CD4-positive, alpha-beta memory T cell (primary cell): ENCODE measurements at regions not wholly inside any gene's neighbourhood (a gene's known extent, or its start where the extent isn't known, plus 50 kb on each side); places are given as distances from the start of the nearest gene placed in this dataset.
"Not testable (repeated sequence)": the region's sequence is repeated elsewhere in the genome, so short reads cannot be mapped to it uniquely, and the experiment has no call there.

Source experiments
- CTCF ChIA-PET: fragments of 350-600 bp; sonication (Branson Sonifier 250); formaldehyde crosslinking; loops from one replicate; lab custom pipeline; 2021; ENCODE audit warnings: inconsistent platforms; ENCODE audit not compliant: partially characterized antibody; lab: Charles Lee
- POLR2A ChIA-PET: fragments of 350-600 bp; sonication (Branson Sonifier 250); formaldehyde crosslinking; loops from one replicate; lab custom pipeline; 2021; ENCODE audit not compliant: partially characterized antibody; lab: Charles Lee
- DNase-seq, 5 donors: peaks; one replicate each; pipeline versions ENCODE4 v3.0.0 to v3.0.0-alpha.2; 2020 to 2022; ENCODE audit warnings: mixed read lengths in 1 of 5
- H3K27ac ChIP-seq: one replicate; pipeline ENCODE4 v1.7.0; 2013; ENCODE audit warnings: low read depth, low read length
- H3K27me3 ChIP-seq: 2 replicates; pipeline ENCODE4 v1.7.0; 2013; ENCODE audit warnings: mild to moderate bottlenecking, low read length, moderate library complexity; ENCODE audit not compliant: insufficient read depth
- H3K36me3 ChIP-seq: 2 replicates; pipeline ENCODE4 v1.7.0; 2013; ENCODE audit warnings: mild to moderate bottlenecking, low read length, moderate library complexity; ENCODE audit not compliant: insufficient read depth
- H3K4me1 ChIP-seq: 2 replicates; pipeline ENCODE4 v1.7.0; 2013; ENCODE audit warnings: mild to moderate bottlenecking, low read length, moderate library complexity; ENCODE audit not compliant: insufficient read depth
- H3K4me3 ChIP-seq, 2 donors: one replicate each; pipeline ENCODE4 v1.7.0; 2013; ENCODE audit warnings: low read length in 2 of 2, mild to moderate bottlenecking in 1 of 2
- H3K9me3 ChIP-seq, 2 donors: one replicate each; pipeline ENCODE4 v1.7.0; 2013; ENCODE audit warnings: low read length in 2 of 2, control low read depth in 1 of 2; ENCODE audit not compliant: control insufficient read depth in 1 of 2
- H3K27ac Mint-ChIP-seq, 7 donors: one replicate each; pipeline ENCODE4 v1.8.0; 2020 to 2021; ENCODE audit warnings: mixed read lengths in 7 of 7, mild to moderate bottlenecking in 6 of 7, inconsistent platforms in 3 of 7, moderate library complexity in 3 of 7
- H3K27me3 Mint-ChIP-seq, 2 donors: one replicate each; pipeline ENCODE4 v1.8.0; 2020 to 2021; ENCODE audit warnings: mixed read lengths in 2 of 2
- H3K36me3 Mint-ChIP-seq, 2 donors: one replicate each; pipeline ENCODE4 v1.8.0; 2020 to 2021; ENCODE audit warnings: mixed read lengths in 2 of 2, inconsistent platforms in 1 of 2, mild to moderate bottlenecking in 1 of 2
- H3K4me1 Mint-ChIP-seq, 4 donors: one replicate each; pipeline ENCODE4 v1.8.0; 2020 to 2021; ENCODE audit warnings: mixed read lengths in 4 of 4, mild to moderate bottlenecking in 1 of 4
- H3K4me3 Mint-ChIP-seq, 8 donors: one replicate each; pipeline ENCODE4 v1.8.0; 2020 to 2021; ENCODE audit warnings: mixed read lengths in 8 of 8, mild to moderate bottlenecking in 7 of 8, moderate library complexity in 6 of 8, inconsistent platforms in 3 of 8
- H3K9me3 Mint-ChIP-seq, 8 donors: one replicate each; pipeline ENCODE4 v1.8.0; 2020 to 2021; ENCODE audit warnings: mixed read lengths in 8 of 8, mild to moderate bottlenecking in 5 of 8, inconsistent platforms in 3 of 8, moderate library complexity in 1 of 8
- intact Hi-C: fragments of 100-400 bp; cut with micrococcal nuclease; formaldehyde crosslinking; loops from one replicate; pipeline ENCODE4 v1.15.1; 2023

DNA sequence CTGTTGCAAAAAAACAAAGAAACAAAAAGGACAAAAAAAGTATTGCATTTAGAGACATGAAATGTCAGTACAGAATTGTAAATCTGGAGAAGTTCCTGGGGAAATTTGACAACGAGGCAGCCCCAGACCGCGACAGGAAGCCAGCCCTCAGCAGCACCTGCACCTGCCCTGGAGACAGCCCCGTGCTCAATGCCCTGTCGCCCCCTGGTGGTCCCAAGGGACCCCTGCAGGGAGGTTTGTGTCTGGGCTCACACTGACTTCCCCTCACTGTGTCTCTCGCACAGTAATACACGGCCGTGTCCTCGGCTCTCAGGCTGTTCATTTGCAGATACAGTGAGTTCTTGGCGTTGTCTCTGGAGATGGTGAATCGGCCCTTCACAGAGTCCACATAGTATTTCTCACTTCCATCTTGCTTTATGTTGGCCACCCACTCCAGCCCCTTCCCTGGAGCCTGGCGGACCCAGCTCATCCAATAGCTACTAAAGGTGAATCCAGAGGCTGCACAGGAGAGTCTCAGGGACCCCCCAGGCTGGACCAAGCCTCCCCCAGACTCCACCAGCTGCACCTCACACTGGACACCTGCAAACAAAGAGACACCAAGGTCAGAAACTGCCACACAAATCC lies 535.6 kb downstream of the TMEM121 start:
- H3K9me3 ChIP-seq, H3K36me3 ChIP-seq, H3K9me3 Mint-ChIP-seq, H3K36me3 Mint-ChIP-seq, H3K27ac ChIP-seq, POLR2A ChIA-PET, H3K27me3 ChIP-seq, H3K4me3 ChIP-seq: not testable (repeated sequence)
- Mint-ChIP-seq H3K27ac (peak overlapping the region in 6 of 7 donors; percentile 17 to 76 (median 60)), H3K27me3 (peaks cover 7 to 16% of the 10 kb centered on the region in 2 donors), H3K4me3 (peak overlapping the region in 6 of 8 donors; percentile 7 to 52 (median 46)), H3K4me1 (peaks cover 6 to 20% (median 15%) of the 10 kb centered on the region in 4 donors)
- CTCF ChIA-PET: interaction anchor here (1.0 to 2.4 kb wide), 9 partner anchors 8 to 37 kb away, joined by 3 to 4 read pairs (median 3); no protein-coding TSS in a partner anchor
- peaks cover 11% of the 10 kb centered on the region for H3K4me1 ChIP-seq
- peak; percentile 78 to 89 (median 86) for DNase-seq
- intact Hi-C loops: loop anchor here (2.0 kb wide), 2 partner anchors 17 to 123 kb away; no protein-coding TSS in a partner anchor

DNA sequence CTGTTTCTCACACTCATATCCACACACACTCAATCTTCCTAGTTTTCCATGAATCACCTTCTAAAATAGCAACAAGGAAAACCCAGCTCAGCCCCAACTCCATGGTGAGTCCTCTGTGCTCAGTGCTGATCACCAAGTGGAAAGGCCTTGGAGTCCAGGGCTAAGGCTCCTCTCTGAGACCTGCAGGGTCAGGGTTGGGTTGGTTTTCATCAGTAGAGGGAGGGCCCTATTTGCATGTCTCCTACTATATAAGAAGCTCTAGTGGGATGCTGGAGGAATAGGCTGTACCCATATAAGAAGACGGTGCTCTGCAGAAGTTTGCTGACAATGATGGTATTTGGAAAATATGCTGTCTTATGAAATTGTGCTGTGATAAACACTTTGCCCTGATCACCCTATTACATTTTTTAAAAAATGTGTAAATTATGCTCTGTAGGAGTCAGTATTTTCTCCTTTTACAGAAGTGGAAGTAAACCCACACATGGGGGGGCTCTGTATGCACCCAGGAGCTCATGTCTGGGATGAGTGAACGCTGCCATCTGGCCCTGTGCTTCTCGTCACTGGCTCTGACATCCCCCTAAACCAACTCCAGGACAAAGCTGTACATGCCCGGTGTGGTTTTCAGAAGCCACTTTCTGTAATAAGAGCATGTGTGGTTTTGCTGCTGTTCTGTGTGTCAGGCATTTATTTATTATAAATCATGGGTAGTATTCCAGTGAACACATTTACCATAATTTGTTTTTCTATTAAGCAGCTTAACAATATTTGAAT lies 536.3 kb downstream of the TMEM121 start:
- Mint-ChIP-seq H3K27ac (peak overlapping the region in 1 of 7 donors; percentile 40), H3K27me3 (peaks cover 7 to 14% of the 10 kb centered on the region in 2 donors), H3K4me3 (peak overlapping the region in 1 of 8 donors; percentile 3), H3K36me3 (no peaks in the 10 kb centered on the region), H3K9me3 (no peaks in the 10 kb centered on the region), H3K4me1 (peaks cover 6 to 20% (median 15%) of the 10 kb centered on the region in 4 donors)
- Histone ChIP-seq H3K4me3 (no peak overlapping the region), H3K9me3 (no peaks in the 10 kb centered on the region), H3K36me3 (no peaks in the 10 kb centered on the region), H3K4me1 (peaks cover 11% of the 10 kb centered on the region), H3K27ac (no peak overlapping the region), H3K27me3 (no peaks in the 10 kb centered on the region)
- intact Hi-C loops: loop anchor here (2.0 kb wide), 2 partner anchors 18 to 122 kb away; no protein-coding TSS in a partner anchor
- POLR2A ChIA-PET: no interaction called here
- CTCF ChIA-PET: interaction anchor here (1.2 to 2.4 kb wide), 6 partner anchors 9 to 34 kb away, joined by 3 to 4 read pairs (median 4); no protein-coding TSS in a partner anchor
- DNase-seq: no peak

DNA sequence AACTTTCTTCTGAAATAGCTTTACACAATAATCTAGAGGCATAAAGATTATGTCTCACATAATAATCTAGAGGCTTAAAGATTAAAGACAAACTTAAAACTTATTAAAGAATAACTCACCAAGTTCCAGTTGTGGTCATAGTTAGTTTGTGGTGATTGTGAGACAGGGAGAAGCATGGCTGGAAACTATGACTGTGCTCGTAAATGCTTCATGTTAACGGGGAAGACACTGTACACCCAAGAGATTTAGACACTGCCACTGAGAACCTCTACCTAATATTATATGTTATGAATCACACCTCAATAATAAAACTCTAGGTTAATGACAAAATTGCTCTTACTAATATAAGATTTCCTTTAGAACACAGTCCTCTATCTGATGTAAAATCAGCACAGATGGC lies 541.6 kb downstream of the TMEM121 start:
- Mint-ChIP-seq H3K27me3 (peaks cover 12 to 19% of the 10 kb centered on the region in 2 donors), H3K36me3 (no peaks in the 10 kb centered on the region), H3K27ac (no peak overlapping the region), H3K9me3 (no peaks in the 10 kb centered on the region), H3K4me1 (no peaks in the 10 kb centered on the region), H3K4me3 (no peak overlapping the region)
- ChIA-PET POLR2A (no interaction called here), CTCF (interaction anchor here (1.0 kb wide), 1 partner anchor 70 kb away, joined by 3 read pairs; no protein-coding TSS in a partner anchor)
- Histone ChIP-seq H3K27ac (no peak overlapping the region), H3K9me3 (no peaks in the 10 kb centered on the region), H3K36me3 (no peaks in the 10 kb centered on the region), H3K4me3 (no peak overlapping the region), H3K27me3 (no peaks in the 10 kb centered on the region), H3K4me1 (no peaks in the 10 kb centered on the region)
- no peak for DNase-seq
- intact Hi-C loops: no loop called here

DNA sequence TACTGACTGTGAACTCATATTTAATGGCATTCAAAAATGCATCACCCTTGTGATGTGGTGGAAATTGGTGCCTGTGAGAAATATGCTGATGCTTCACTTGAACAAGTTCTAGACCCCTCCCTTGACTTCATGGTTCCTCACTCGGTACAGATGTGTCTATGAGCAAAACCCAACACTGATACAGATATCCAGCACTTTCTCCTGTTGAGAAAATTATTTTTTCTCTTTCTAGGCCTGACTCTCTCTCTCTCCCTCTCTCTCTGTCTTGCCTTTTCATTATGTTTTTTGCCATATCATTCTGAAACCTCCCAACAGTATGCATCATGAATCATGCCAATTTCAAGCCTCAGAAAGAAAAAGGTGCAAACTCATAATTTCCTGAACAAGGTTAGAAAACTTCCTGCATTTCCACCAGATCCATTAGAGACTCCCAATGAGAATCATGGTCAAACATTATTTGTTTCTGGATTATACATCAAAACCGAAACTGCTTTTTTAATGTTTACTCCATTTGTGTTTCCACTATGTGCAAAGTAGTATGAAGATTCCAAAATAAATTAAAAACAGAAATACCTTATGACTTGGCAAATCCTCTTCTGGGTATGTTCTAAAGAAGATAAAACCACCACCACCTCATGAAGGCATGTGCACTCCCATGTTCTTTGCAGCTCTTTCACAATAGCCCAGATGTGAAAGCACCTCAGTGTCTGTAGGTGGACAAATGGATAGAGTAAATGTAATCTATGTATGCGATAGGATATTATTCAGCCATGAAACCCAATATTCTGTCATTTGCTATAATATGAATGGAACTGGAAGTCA lies 543.6 kb downstream of the TMEM121 start:
- Histone ChIP-seq H3K9me3 (no peaks in the 10 kb centered on the region), H3K27me3 (no peaks in the 10 kb centered on the region), H3K27ac (no peak overlapping the region), H3K36me3 (no peaks in the 10 kb centered on the region), H3K4me1 (no peaks in the 10 kb centered on the region), H3K4me3 (no peak overlapping the region)
- Mint-ChIP-seq H3K9me3 (peaks cover 0 to 3% (median 0%) of the 10 kb centered on the region in 8 donors), H3K36me3 (no peaks in the 10 kb centered on the region), H3K27me3 (peaks cover 13 to 22% of the 10 kb centered on the region in 2 donors), H3K4me3 (no peak overlapping the region), H3K27ac (no peak overlapping the region), H3K4me1 (no peaks in the 10 kb centered on the region)
- ChIA-PET CTCF (no interaction called here), POLR2A (no interaction called here)
- intact Hi-C loops: no loop called here
- DNase-seq: no peak

DNA sequence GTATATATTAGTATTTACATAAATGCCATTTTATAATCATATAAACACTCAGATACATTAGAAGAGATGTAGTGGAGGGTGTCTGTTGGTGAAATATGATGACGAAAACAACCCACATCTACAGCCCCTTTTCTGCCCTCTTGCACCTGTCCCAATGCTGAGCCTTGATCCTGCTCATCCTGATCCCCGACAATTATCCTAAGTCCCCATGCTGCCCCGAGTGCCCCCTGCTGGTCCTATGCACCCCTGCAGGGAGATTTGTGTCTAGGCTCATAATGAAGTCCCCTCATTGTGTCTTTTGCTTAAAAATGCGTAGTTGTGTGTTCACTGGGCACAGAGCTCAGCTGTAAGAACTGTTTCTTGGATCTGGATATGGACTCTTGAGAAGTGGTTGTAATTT lies 554.5 kb downstream of the TMEM121 start:
- H3K4me1 Mint-ChIP-seq: peaks cover 0 to 1% (median under 1%) of the 10 kb centered on the region in 4 donors

DNA sequence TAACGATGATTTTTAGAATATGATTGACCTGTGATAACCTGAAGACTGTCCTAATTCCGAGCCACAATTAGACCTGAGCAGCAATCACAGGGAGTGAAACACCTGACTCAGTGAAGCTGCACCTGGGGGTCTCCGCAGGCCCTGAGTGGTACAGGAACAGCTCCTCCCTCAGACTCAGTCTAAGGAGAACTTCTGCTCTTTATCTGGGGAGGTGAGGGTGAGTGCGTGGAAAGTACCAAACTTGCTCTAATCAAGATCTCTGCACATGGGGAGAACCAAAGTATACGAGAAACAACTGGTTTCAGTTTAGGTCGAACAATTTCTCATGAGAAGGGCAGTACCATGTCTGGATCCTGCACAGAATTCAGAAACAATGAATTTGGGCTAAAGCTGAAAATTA lies 555.3 kb downstream of the TMEM121 start:
- H3K4me1 ChIP-seq, POLR2A ChIA-PET, H3K27ac ChIP-seq, CTCF ChIA-PET, H3K9me3 Mint-ChIP-seq, H3K27me3 ChIP-seq, H3K36me3 Mint-ChIP-seq, H3K36me3 ChIP-seq, DNase-seq, H3K4me1 Mint-ChIP-seq, intact Hi-C loops, H3K4me3 ChIP-seq, H3K9me3 ChIP-seq: not testable (repeated sequence)
- H3K27ac Mint-ChIP-seq: peak overlapping the region in 1 of 7 donors; percentile 39
- H3K27me3 Mint-ChIP-seq: peaks cover 3 to 22% of the 10 kb centered on the region in 2 donors
- H3K4me3 Mint-ChIP-seq: peak overlapping the region in 1 of 8 donors; percentile 20

More for the DNA sequence above, 554.5 kb downstream of the TMEM121 start:
- H3K27ac ChIP-seq: no peak overlapping the region
- H3K36me3 ChIP-seq: no peaks in the 10 kb centered on the region
- H3K27me3 ChIP-seq: no peaks in the 10 kb centered on the region
- H3K4me3 ChIP-seq: no peak overlapping the region
- no peak overlapping the region for H3K4me3 Mint-ChIP-seq
- H3K9me3 ChIP-seq: no peaks in the 10 kb centered on the region
- intact Hi-C loops: no loop called here
- no peaks in the 10 kb centered on the region for H3K4me1 ChIP-seq
- H3K9me3 Mint-ChIP-seq: no peaks in the 10 kb centered on the region
- CTCF ChIA-PET: no interaction called here
- peaks cover 3 to 20% of the 10 kb centered on the region in 2 donors for H3K27me3 Mint-ChIP-seq
- no peaks in the 10 kb centered on the region for H3K36me3 Mint-ChIP-seq
- no peak for DNase-seq
- POLR2A ChIA-PET: no interaction called here
- H3K27ac Mint-ChIP-seq: no peak overlapping the region

DNA sequence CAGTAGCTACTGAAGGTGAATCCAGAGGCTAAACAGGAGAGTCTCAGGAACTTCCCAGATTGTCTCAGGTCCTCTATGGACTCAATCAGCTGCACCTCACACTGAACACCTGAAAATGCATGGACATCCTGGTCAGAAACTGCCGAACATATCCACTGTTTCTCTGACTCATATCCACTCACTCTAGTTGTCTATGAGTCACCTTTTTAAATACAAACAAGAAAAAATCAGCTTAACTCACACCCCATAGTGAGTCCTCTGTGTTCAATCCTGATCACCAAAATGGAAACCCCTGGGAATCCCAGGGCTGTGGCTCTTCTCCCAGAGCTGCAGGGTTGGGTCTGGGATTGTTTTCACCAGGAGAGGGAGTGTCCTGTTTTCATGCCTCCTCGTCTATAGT lies 556.7 kb downstream of the TMEM121 start:
- no peaks in the 10 kb centered on the region for H3K36me3 ChIP-seq
- Mint-ChIP-seq H3K9me3 (no peaks in the 10 kb centered on the region), H3K27me3 (peaks cover 3 to 19% of the 10 kb centered on the region in 2 donors), H3K4me1 (peaks cover 1 to 8% (median 7%) of the 10 kb centered on the region in 4 donors), H3K27ac (no peak overlapping the region), H3K36me3 (no peaks in the 10 kb centered on the region), H3K4me3 (no peak overlapping the region)
- no peak overlapping the region for H3K27ac ChIP-seq
- no peak for DNase-seq
- ChIA-PET CTCF (no interaction called here), POLR2A (no interaction called here)
- H3K4me1 ChIP-seq: no peaks in the 10 kb centered on the region
- H3K4me3 ChIP-seq: no peak overlapping the region
- H3K27me3 ChIP-seq: no peaks in the 10 kb centered on the region
- H3K9me3 ChIP-seq: no peaks in the 10 kb centered on the region
- intact Hi-C loops: no loop called here
